ENCODE measurements at regions not wholly inside any gene's neighbourhood (a gene's known extent, or its start where the extent isn't known, plus 50 kb on each side); places are given as distances from the start of the nearest gene placed in this dataset.

DNA sequence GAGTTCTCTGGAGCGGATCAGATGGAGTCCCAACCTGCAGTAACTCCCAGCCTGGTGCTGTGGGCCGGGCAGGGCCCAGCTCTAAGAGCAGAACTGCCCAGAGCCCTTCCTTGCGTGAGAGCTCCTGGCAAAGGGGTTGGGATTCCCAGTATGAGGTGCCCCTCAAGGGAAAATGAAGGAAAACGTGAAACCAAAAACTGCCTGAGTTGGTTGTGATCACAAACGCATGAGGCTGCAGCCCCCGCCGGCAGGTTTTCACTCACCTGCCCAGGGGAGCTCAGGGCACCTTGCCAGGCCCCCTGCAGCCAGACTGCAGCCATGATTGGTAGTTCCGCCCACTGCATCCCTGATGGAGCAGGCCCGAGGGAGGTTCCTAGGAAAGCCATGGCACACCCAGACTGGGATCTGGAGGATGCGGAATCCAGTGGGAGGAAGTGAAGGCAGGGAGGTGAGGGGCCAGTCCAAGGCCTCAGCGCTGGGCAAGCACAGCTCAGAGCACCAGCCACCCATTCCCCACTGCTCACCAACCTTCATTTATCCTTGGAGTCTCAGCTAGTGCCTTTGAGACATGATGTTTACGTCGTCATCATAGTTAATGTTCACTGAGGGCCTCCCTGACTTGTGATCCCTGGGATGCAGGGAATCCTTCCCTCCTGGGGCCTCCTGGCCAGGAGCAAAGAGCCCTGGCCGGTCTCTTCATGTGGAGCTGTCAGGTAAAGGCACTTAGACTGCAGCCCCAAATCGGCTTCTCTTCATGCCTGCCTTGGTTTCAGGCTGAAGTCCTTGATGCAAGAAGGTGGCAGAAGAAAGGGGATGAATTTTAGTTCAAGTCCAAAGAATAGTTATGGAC lies 103.2 kb downstream of the INHBB start:
- no peak for TF ChIP-seq POLR2AphosphoS5 (IDR thresholded peaks at IDR 0.05; ENCODE audit: low read depth, low read length)
- TF ChIP-seq TAF1 (IDR thresholded peaks at IDR 0.05; ENCODE audit: borderline replicate concordance, insufficient read depth, low read length): no peak

Measured in PFSK-1 (cell line).